ENCODE measurements at regions not wholly inside any gene's neighbourhood (a gene's known extent, or its start where the extent isn't known, plus 50 kb on each side); places are given as distances from the start of the nearest gene placed in this dataset.

GRCh38 chr12:115623275-115623674 is 654.2 kb downstream of the MED13L start:
- POLR2A ChIA-PET = no interaction called here
- no peak overlapping the region for H2AFZ ChIP-seq (ENCODE audit: low read depth, low read length, poor library complexity, severe bottlenecking)
- H3K9ac ChIP-seq (ENCODE audit: low read length) = no peak overlapping the region
- no peaks in the 10 kb centered on the region for H4K20me1 ChIP-seq (ENCODE audit: insufficient read depth)
- intact Hi-C loops (cut with micrococcal nuclease) = no loop called here
- no peaks in the 10 kb centered on the region for H3K4me1 ChIP-seq (ENCODE audit: control insufficient read depth in 1 of 2, insufficient read depth in 2 of 2, low read length in 2 of 2)
- H3K4me2 ChIP-seq (ENCODE audit: low read length) = no peak overlapping the region
- H3K79me2 ChIP-seq (ENCODE audit: insufficient read depth, low read length) = no peaks in the 10 kb centered on the region
- RAD21 ChIA-PET (ENCODE audit: low non-redundant PET in 1 of 2, low total read pairs in 2 of 2, uncharacterized antibody in 2 of 2, unreplicated experiment in 2 of 2) = no interaction called here
- no TSS peak for BruUV-seq (replicated peaks)
- DNase-seq (ENCODE audit: low read depth, low spot score) = no peak
- no peak overlapping the region for H3K4me3 ChIP-seq (replicated peaks in 1 of 2; ENCODE audit: low read depth in 1 of 2, low read length in 2 of 2)
- CTCF ChIA-PET = no interaction called here
- no peaks in the 10 kb centered on the region for H3K9me3 ChIP-seq (ENCODE audit: control insufficient read depth in 1 of 2, insufficient read depth in 1 of 2, low read depth in 1 of 2, low read length in 2 of 2)
- no peak overlapping the region for H3K27ac ChIP-seq (ENCODE audit: low read depth, low read length)
- H3K9me2 ChIP-seq (ENCODE audit: insufficient read depth) = no peaks in the 10 kb centered on the region
- TF ChIP-seq SRF (IDR thresholded peaks at IDR 0.05; ENCODE audit: low read depth) = no peak
- no peak for TF ChIP-seq SIN3A (IDR thresholded peaks at IDR 0.05; ENCODE audit: low read depth)
- TF ChIP-seq EGR1 (IDR thresholded peaks at IDR 0.05; ENCODE audit: low read depth) = no peak
- TF ChIP-seq CBX3 (IDR thresholded peaks at IDR 0.05; ENCODE audit: low read depth) = no peak
- TF ChIP-seq CEBPB (IDR thresholded peaks at IDR 0.05; ENCODE audit: low read depth) = no peak
- no peak for TF ChIP-seq TCF7L2 (IDR thresholded peaks at IDR 0.05; ENCODE audit: borderline replicate concordance, extremely low read depth, insufficient read depth, insufficient read length)
- no peaks in the 10 kb centered on the region for H3K27me3 ChIP-seq (ENCODE audit: insufficient read depth, low read length)
- no peaks in the 10 kb centered on the region for H3K36me3 ChIP-seq (ENCODE audit: control insufficient read depth in 1 of 2, insufficient read depth in 2 of 2, low read length in 2 of 2)
- ATAC-seq = no peak

- RAD21 ChIA-PET (ENCODE audit: low non-redundant PET in 1 of 2, low total read pairs in 2 of 2, uncharacterized antibody in 2 of 2, unreplicated experiment in 2 of 2) = no interaction called here
- no peaks in the 10 kb centered on the region for H3K9me2 ChIP-seq (ENCODE audit: insufficient read depth)
- DNase-seq (ENCODE audit: low read depth, low spot score) (no peak), ATAC-seq (no peak)
- no TSS peak for BruUV-seq (replicated peaks)
- no peak for TF ChIP-seq JUND (IDR thresholded peaks at IDR 0.05)
- no peak for TF ChIP-seq ZNF274 (IDR thresholded peaks at IDR 0.05; ENCODE audit: low read depth, low read length)
- no peak for TF ChIP-seq SRF (IDR thresholded peaks at IDR 0.05; ENCODE audit: low read depth)
- no peak for TF ChIP-seq REST (IDR thresholded peaks at IDR 0.05; ENCODE audit: low read depth)
- TF ChIP-seq EGR1 (IDR thresholded peaks at IDR 0.05; ENCODE audit: low read depth) = no peak
- no peak for TF ChIP-seq ELF1 (IDR thresholded peaks at IDR 0.05; ENCODE audit: borderline replicate concordance, low read depth)
- no peak for TF ChIP-seq EZH2phosphoT487 (IDR thresholded peaks at IDR 0.05; ENCODE audit: borderline replicate concordance)
- no peak for TF ChIP-seq ZFX (IDR thresholded peaks at IDR 0.05)
- TF ChIP-seq ATF3 (IDR thresholded peaks at IDR 0.05) = no peak
- no peaks in the 10 kb centered on the region for H3K9me3 ChIP-seq (ENCODE audit: control insufficient read depth in 1 of 2, insufficient read depth in 1 of 2, low read depth in 1 of 2, low read length in 2 of 2)
- no peak overlapping the region for H2AFZ ChIP-seq (ENCODE audit: low read depth, low read length, poor library complexity, severe bottlenecking)
- POLR2A ChIA-PET = no interaction called here
- no peaks in the 10 kb centered on the region for H3K36me3 ChIP-seq (ENCODE audit: control insufficient read depth in 1 of 2, insufficient read depth in 2 of 2, low read length in 2 of 2)
- no peak overlapping the region for H3K27ac ChIP-seq (ENCODE audit: low read depth, low read length)
- no peaks in the 10 kb centered on the region for H3K4me1 ChIP-seq (ENCODE audit: control insufficient read depth in 1 of 2, insufficient read depth in 2 of 2, low read length in 2 of 2)
- CTCF ChIA-PET = no interaction called here
- no peak overlapping the region for H3K4me2 ChIP-seq (ENCODE audit: low read length)
- H3K4me3 ChIP-seq (replicated peaks in 1 of 2; ENCODE audit: low read depth in 1 of 2, low read length in 2 of 2) = no peak overlapping the region
- no peaks in the 10 kb centered on the region for H4K20me1 ChIP-seq (ENCODE audit: insufficient read depth)
- no peak overlapping the region for H3K9ac ChIP-seq (ENCODE audit: low read length)
- intact Hi-C loops (cut with micrococcal nuclease) = no loop called here
- no peaks in the 10 kb centered on the region for H3K27me3 ChIP-seq (ENCODE audit: insufficient read depth, low read length)
- H3K79me2 ChIP-seq (ENCODE audit: insufficient read depth, low read length) = no peaks in the 10 kb centered on the region
These were observed 656.7 kb downstream of the MED13L start for GRCh38 chr12:115620816-115621215.

Data from HCT116 (cell line).